HG02943 (cell line): ENCODE measurements at regions not wholly inside any gene's neighbourhood (a gene's known extent, or its start where the extent isn't known, plus 50 kb on each side); places are given as distances from the start of the nearest gene placed in this dataset.

Experiments used
- ATAC-seq: cut with Tn5 transposase; IDR thresholded peaks from one replicate; pipeline ENCODE4 v1.9.1; 2021; ENCODE audit warnings: mild to moderate bottlenecking, low read depth, moderate library complexity; ENCODE audit not compliant: unreplicated experiment

- no peak for ATAC-seq
Measured at GRCh38 chrX:9414416-9414815, 50.4 kb upstream of the TBL1X start.
